Astrocyte (in vitro differentiated cells and primary cell): ENCODE measurements at regions not wholly inside any gene's neighbourhood (a gene's known extent, or its start where the extent isn't known, plus 50 kb on each side); places are given as distances from the start of the nearest gene placed in this dataset.

Source experiments
- EZH2 ChIP-seq: IDR thresholded peaks from 2 replicates; pipeline ENCODE4 v1.6.1; 2012; ENCODE audit warnings: mild to moderate bottlenecking, low read length, inconsistent platforms; ENCODE audit not compliant: insufficient read depth
- TF ChIP-seq, protein P1 (sequence below): IDR thresholded peaks from 2 replicates; pipeline ENCODE4 v1.5.1; 2011; ENCODE audit warnings: low read depth, mild to moderate bottlenecking, inconsistent platforms, low read length, moderate library complexity; ENCODE audit not compliant: insufficient read depth

DNA sequence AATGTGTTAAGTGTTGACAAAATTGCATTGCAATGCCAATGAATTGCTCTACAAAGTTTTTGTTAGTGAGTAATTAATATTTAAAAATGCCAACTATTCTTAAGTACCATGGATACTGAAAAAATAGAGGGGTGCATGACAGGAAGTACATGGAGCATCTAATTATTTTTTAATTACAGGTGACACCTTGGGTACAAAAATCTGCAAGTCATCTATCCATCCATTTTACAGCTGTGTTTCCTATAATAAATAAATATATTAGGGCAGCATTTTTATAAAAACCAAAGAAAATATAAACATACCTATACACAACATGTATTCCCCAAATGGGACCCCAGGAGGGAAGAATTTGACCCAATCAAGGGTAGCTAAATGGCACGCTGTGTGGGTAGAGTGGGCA is 304.6 kb downstream of the XPNPEP1 start:
- TF ChIP-seq, protein P1, sequence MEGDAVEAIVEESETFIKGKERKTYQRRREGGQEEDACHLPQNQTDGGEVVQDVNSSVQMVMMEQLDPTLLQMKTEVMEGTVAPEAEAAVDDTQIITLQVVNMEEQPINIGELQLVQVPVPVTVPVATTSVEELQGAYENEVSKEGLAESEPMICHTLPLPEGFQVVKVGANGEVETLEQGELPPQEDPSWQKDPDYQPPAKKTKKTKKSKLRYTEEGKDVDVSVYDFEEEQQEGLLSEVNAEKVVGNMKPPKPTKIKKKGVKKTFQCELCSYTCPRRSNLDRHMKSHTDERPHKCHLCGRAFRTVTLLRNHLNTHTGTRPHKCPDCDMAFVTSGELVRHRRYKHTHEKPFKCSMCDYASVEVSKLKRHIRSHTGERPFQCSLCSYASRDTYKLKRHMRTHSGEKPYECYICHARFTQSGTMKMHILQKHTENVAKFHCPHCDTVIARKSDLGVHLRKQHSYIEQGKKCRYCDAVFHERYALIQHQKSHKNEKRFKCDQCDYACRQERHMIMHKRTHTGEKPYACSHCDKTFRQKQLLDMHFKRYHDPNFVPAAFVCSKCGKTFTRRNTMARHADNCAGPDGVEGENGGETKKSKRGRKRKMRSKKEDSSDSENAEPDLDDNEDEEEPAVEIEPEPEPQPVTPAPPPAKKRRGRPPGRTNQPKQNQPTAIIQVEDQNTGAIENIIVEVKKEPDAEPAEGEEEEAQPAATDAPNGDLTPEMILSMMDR = no peak
- no peak for TF ChIP-seq EZH2
